ENCODE measurements at regions not wholly inside any gene's neighbourhood (a gene's known extent, or its start where the extent isn't known, plus 50 kb on each side); places are given as distances from the start of the nearest gene placed in this dataset.
"Not testable (repeated sequence)": the region's sequence is repeated elsewhere in the genome, so short reads cannot be mapped to it uniquely, and the experiment has no call there.

DNA sequence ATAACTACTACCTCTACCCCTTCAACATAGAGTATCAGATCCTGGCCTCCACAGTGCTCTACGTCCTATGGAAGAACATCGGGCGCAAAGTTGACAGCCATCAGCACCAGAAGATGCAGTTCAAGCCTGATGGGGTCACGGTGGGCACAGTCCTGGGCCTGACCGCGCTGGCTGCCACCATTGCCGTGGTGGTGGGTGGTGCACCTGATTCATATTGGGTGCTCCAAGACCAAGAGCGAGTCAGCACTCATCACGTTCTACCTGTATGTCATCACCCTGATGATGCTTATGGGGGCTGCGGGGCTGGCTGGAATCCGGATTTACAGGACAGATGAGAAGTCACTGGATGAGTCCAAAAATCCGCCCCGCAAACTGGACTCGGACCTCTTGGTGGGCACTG is 846.4 kb downstream of the RPIA start:
- not testable (repeated sequence) for H3K4me2 ChIP-seq (ENCODE audit: extremely low read depth, insufficient read depth, low read length); DNase-seq (ENCODE audit: low read depth in 2 of 2); H3K27me3 ChIP-seq (ENCODE audit: control insufficient read depth, insufficient read depth, low read length); H3K9ac ChIP-seq (ENCODE audit: insufficient read depth, low read length); H3K27ac ChIP-seq (ENCODE audit: insufficient read depth, low read length); H3K79me2 ChIP-seq (ENCODE audit: control insufficient read depth, insufficient read depth, low read length); H4K20me1 ChIP-seq (ENCODE audit: control insufficient read depth, extremely low read depth, insufficient read depth, low read length); H3K4me1 ChIP-seq (ENCODE audit: control insufficient read depth, extremely low read depth, insufficient read depth, low read length); H3K36me3 ChIP-seq (ENCODE audit: control insufficient read depth, insufficient read depth, low read length); H3K4me3 ChIP-seq (replicated peaks in 1 of 4; ENCODE audit: control extremely low read depth in 1 of 4, insufficient read depth in 1 of 4, low read depth in 3 of 4, low read length in 4 of 4); H3K9me3 ChIP-seq (ENCODE audit: control insufficient read depth, insufficient read depth, low read depth, low read length); H2AFZ ChIP-seq (ENCODE audit: low read length)

DNA sequence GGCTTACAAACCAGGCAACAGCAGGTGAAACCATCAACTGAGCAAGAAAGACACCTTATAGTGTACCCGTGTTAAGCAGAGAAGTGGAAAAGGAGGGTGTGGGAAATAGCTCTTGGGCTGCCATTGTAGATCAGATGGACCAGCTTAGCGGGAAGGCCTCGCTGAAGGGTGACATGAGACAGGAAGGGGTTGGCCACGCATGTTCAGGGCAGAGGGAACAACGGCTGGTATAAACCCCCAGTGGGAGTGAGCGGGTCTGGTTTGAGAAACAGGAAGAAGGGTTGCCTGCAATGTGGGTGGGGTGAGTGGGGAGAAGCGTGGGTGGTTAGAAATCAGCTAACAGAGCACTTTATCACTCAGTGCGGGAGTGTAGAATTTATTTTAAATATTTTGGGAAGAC is 852.6 kb downstream of the RPIA start:
- H3K9ac ChIP-seq (ENCODE audit: insufficient read depth, low read length); H3K4me2 ChIP-seq (ENCODE audit: extremely low read depth, insufficient read depth, low read length); H3K79me2 ChIP-seq (ENCODE audit: control insufficient read depth, insufficient read depth, low read length); H4K20me1 ChIP-seq (ENCODE audit: control insufficient read depth, extremely low read depth, insufficient read depth, low read length); H2AFZ ChIP-seq (ENCODE audit: low read length); DNase-seq (ENCODE audit: low read depth in 2 of 2); H3K4me1 ChIP-seq (ENCODE audit: control insufficient read depth, extremely low read depth, insufficient read depth, low read length); H3K9me3 ChIP-seq (ENCODE audit: control insufficient read depth, insufficient read depth, low read depth, low read length); H3K36me3 ChIP-seq (ENCODE audit: control insufficient read depth, insufficient read depth, low read length); H3K27ac ChIP-seq (ENCODE audit: insufficient read depth, low read length); H3K27me3 ChIP-seq (ENCODE audit: control insufficient read depth, insufficient read depth, low read length); H3K4me3 ChIP-seq (replicated peaks in 1 of 4; ENCODE audit: control extremely low read depth in 1 of 4, insufficient read depth in 1 of 4, low read depth in 3 of 4, low read length in 4 of 4): not testable (repeated sequence)

DNA sequence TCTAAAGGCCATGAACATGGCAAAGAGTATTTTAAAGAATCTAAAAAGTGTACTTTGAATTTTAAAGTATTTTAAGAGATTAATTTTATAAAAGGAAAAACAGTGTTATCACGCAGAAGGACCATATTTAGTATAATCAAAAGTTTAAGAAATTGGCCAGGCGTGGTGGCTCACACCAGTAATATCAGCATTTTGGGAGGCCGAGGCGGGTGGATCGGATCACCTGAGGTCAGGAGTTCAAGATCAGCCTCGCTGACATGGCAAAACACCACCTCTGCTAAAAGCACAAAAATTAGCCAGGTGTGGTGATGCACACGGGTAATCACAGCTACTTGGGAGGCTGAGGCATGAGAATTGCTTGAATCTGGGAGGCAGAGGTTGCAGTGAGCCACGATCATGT is 887.7 kb downstream of the RPIA start:
- not testable (repeated sequence) for H3K79me2 ChIP-seq (ENCODE audit: control insufficient read depth, insufficient read depth, low read length); DNase-seq (ENCODE audit: low read depth in 2 of 2); H3K27ac ChIP-seq (ENCODE audit: insufficient read depth, low read length); H3K27me3 ChIP-seq (ENCODE audit: control insufficient read depth, insufficient read depth, low read length); H3K4me1 ChIP-seq (ENCODE audit: control insufficient read depth, extremely low read depth, insufficient read depth, low read length); H3K9me3 ChIP-seq (ENCODE audit: control insufficient read depth, insufficient read depth, low read depth, low read length); H4K20me1 ChIP-seq (ENCODE audit: control insufficient read depth, extremely low read depth, insufficient read depth, low read length); H2AFZ ChIP-seq (ENCODE audit: low read length); H3K36me3 ChIP-seq (ENCODE audit: control insufficient read depth, insufficient read depth, low read length); H3K4me2 ChIP-seq (ENCODE audit: extremely low read depth, insufficient read depth, low read length); H3K9ac ChIP-seq (ENCODE audit: insufficient read depth, low read length); H3K4me3 ChIP-seq (replicated peaks in 1 of 4; ENCODE audit: control extremely low read depth in 1 of 4, insufficient read depth in 1 of 4, low read depth in 3 of 4, low read length in 4 of 4)

DNA sequence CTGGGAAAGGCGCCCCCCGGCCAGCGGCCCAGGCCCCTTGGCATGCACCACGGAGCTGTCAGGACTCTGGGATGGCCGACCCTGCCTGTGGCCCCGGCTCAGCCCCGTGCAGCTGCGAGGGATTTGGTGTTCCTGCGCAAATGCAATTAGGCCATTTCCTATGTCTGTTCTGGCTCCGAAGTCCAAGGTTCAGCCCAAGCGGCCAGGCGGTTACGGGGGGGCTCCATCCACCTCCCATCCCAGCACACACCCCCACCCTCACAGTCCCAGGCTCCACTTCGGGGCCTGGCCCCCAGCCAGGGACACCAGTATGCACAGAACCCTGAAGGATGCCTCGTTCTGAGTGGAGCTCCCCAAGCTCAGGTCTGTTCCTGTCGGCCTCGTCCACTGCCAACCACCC is 891.3 kb downstream of the RPIA start:
- H3K9me3 ChIP-seq (ENCODE audit: control insufficient read depth, insufficient read depth, low read depth, low read length); H3K4me3 ChIP-seq (replicated peaks in 1 of 4; ENCODE audit: control extremely low read depth in 1 of 4, insufficient read depth in 1 of 4, low read depth in 3 of 4, low read length in 4 of 4): not testable (repeated sequence)
- DNase-seq (ENCODE audit: low read depth in 2 of 2): peak; percentile 1 to 63

GRCh38 chr2:89584046-89584445 is 892.6 kb downstream of the RPIA start:
- not testable (repeated sequence) for H3K4me1 ChIP-seq (ENCODE audit: control insufficient read depth, extremely low read depth, insufficient read depth, low read length); H3K36me3 ChIP-seq (ENCODE audit: control insufficient read depth, insufficient read depth, low read length); H3K27me3 ChIP-seq (ENCODE audit: control insufficient read depth, insufficient read depth, low read length); H3K9ac ChIP-seq (ENCODE audit: insufficient read depth, low read length); H3K79me2 ChIP-seq (ENCODE audit: control insufficient read depth, insufficient read depth, low read length); H3K4me3 ChIP-seq (replicated peaks in 1 of 4; ENCODE audit: control extremely low read depth in 1 of 4, insufficient read depth in 1 of 4, low read depth in 3 of 4, low read length in 4 of 4); DNase-seq (ENCODE audit: low read depth in 2 of 2); H3K9me3 ChIP-seq (ENCODE audit: control insufficient read depth, insufficient read depth, low read depth, low read length); H2AFZ ChIP-seq (ENCODE audit: low read length); H3K4me2 ChIP-seq (ENCODE audit: extremely low read depth, insufficient read depth, low read length); H3K27ac ChIP-seq (ENCODE audit: insufficient read depth, low read length); H4K20me1 ChIP-seq (ENCODE audit: control insufficient read depth, extremely low read depth, insufficient read depth, low read length)

More for the DNA sequence above, 891.3 kb downstream of the RPIA start:
- not testable (repeated sequence) for H3K9ac ChIP-seq (ENCODE audit: insufficient read depth, low read length); H3K36me3 ChIP-seq (ENCODE audit: control insufficient read depth, insufficient read depth, low read length); H3K79me2 ChIP-seq (ENCODE audit: control insufficient read depth, insufficient read depth, low read length); H3K27me3 ChIP-seq (ENCODE audit: control insufficient read depth, insufficient read depth, low read length); H4K20me1 ChIP-seq (ENCODE audit: control insufficient read depth, extremely low read depth, insufficient read depth, low read length); H3K4me2 ChIP-seq (ENCODE audit: extremely low read depth, insufficient read depth, low read length); H2AFZ ChIP-seq (ENCODE audit: low read length); H3K4me1 ChIP-seq (ENCODE audit: control insufficient read depth, extremely low read depth, insufficient read depth, low read length); H3K27ac ChIP-seq (ENCODE audit: insufficient read depth, low read length)

DNA sequence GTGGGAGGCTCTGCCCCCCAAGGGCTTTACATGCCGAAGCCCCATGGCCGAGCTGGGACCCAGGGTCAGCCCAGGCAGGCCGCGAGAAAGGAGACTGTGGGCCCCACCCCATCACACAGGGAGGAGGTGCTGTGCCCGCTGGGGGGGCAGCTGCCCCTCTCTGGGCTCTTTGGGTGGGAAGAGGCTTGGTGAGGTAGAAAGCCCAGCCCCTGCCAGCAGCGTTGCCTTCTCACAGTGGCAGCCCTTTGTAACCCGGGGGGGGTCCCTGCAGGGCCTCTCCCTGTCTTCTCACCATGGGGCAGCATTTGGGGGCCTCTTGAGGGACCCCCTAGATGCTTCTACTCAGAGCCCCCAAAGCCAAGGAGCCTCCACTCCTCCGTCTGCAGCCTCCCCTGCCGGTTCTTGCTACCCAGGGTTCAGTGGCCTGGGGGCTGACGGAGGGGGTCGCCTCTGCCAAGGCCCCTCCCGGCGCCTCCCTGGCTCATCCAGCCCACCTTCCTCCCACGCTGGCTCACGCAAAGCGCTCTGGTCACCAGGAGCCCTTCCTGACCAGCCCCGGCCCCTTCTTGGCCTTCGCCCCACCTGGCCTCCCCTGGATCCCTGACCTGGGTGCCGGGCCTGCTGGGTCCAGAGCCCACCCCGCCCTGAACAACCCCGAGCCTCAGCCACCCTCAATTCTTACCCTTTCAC is 893.5 kb downstream of the RPIA start:
- H3K4me3 ChIP-seq (replicated peaks in 1 of 4; ENCODE audit: control extremely low read depth in 1 of 4, insufficient read depth in 1 of 4, low read depth in 3 of 4, low read length in 4 of 4): peak overlapping the region in 2 of 4 experiments; percentile 44 to 50
- H3K27me3 ChIP-seq (ENCODE audit: control insufficient read depth, insufficient read depth, low read length); H3K4me2 ChIP-seq (ENCODE audit: extremely low read depth, insufficient read depth, low read length); H3K4me1 ChIP-seq (ENCODE audit: control insufficient read depth, extremely low read depth, insufficient read depth, low read length); H3K79me2 ChIP-seq (ENCODE audit: control insufficient read depth, insufficient read depth, low read length); H3K27ac ChIP-seq (ENCODE audit: insufficient read depth, low read length); H3K36me3 ChIP-seq (ENCODE audit: control insufficient read depth, insufficient read depth, low read length); DNase-seq (ENCODE audit: low read depth in 2 of 2); H2AFZ ChIP-seq (ENCODE audit: low read length); H4K20me1 ChIP-seq (ENCODE audit: control insufficient read depth, extremely low read depth, insufficient read depth, low read length); H3K9me3 ChIP-seq (ENCODE audit: control insufficient read depth, insufficient read depth, low read depth, low read length): not testable (repeated sequence)
- H3K9ac ChIP-seq (ENCODE audit: insufficient read depth, low read length): peak overlapping the region; percentile 23

GRCh38 chr2:89585558-89585920 is 894.1 kb downstream of the RPIA start:
- not testable (repeated sequence) for H3K27ac ChIP-seq (ENCODE audit: insufficient read depth, low read length); H4K20me1 ChIP-seq (ENCODE audit: control insufficient read depth, extremely low read depth, insufficient read depth, low read length); H3K79me2 ChIP-seq (ENCODE audit: control insufficient read depth, insufficient read depth, low read length); H3K4me1 ChIP-seq (ENCODE audit: control insufficient read depth, extremely low read depth, insufficient read depth, low read length); H3K27me3 ChIP-seq (ENCODE audit: control insufficient read depth, insufficient read depth, low read length); H3K9me3 ChIP-seq (ENCODE audit: control insufficient read depth, insufficient read depth, low read depth, low read length); H3K36me3 ChIP-seq (ENCODE audit: control insufficient read depth, insufficient read depth, low read length); H3K9ac ChIP-seq (ENCODE audit: insufficient read depth, low read length); H2AFZ ChIP-seq (ENCODE audit: low read length)
- peak overlapping the region; percentile 44 for H3K4me2 ChIP-seq (ENCODE audit: extremely low read depth, insufficient read depth, low read length)
- H3K4me3 ChIP-seq (replicated peaks in 1 of 4; ENCODE audit: control extremely low read depth in 1 of 4, insufficient read depth in 1 of 4, low read depth in 3 of 4, low read length in 4 of 4): peak overlapping the region in 3 of 4 experiments; percentile 23 to 68 (median 48)
- DNase-seq (ENCODE audit: low read depth in 2 of 2): peak; percentile 46 to 53

All from fibroblast of lung (primary cell).